CD4-positive, alpha-beta T cell treated with Interleukin-21 for 1 hour (primary cell): ENCODE measurements at regions not wholly inside any gene's neighbourhood (a gene's known extent, or its start where the extent isn't known, plus 50 kb on each side); places are given as distances from the start of the nearest gene placed in this dataset.

ENCODE experiments used
- DNase-seq: peaks from one replicate; pipeline ENCODE4 v3.0.0-alpha.2; 2020

GRCh38 chr7:121810831-121811672 lies 61.9 kb upstream of the PTPRZ1 start:
- no peak for DNase-seq

- no peak for DNase-seq
Observed at GRCh38 chr7:121807078-121807477, 65.9 kb upstream of the PTPRZ1 start.

GRCh38 chr7:121803039-121803438 lies 69.9 kb upstream of the PTPRZ1 start:
- no peak for DNase-seq

- no peak for DNase-seq
Observed at GRCh38 chr7:121800916-121801675, 71.9 kb upstream of the PTPRZ1 start.

GRCh38 chr7:121798896-121799295 lies 74.1 kb upstream of the PTPRZ1 start:
- DNase-seq: no peak

GRCh38 chr7:121798453-121798840 lies 74.5 kb upstream of the PTPRZ1 start:
- DNase-seq: no peak

- no peak for DNase-seq
Observed at GRCh38 chr7:121797657-121798452, 75.1 kb upstream of the PTPRZ1 start.

GRCh38 chr7:121796936-121797656 lies 75.9 kb upstream of the PTPRZ1 start:
- no peak for DNase-seq

- DNase-seq: no peak
Observed at GRCh38 chr7:121796381-121796780, 76.6 kb upstream of the PTPRZ1 start.

- no peak for DNase-seq
Observed at GRCh38 chr7:121795736-121796135, 77.2 kb upstream of the PTPRZ1 start.

- DNase-seq: no peak
Observed at GRCh38 chr7:121793716-121794115, 79.2 kb upstream of the PTPRZ1 start.

GRCh38 chr7:121777672-121778071 lies 95.3 kb upstream of the PTPRZ1 start:
- no peak for DNase-seq

GRCh38 chr7:121774563-121774962 lies 98.4 kb upstream of the PTPRZ1 start:
- DNase-seq: no peak

- no peak for DNase-seq
Observed at GRCh38 chr7:121766676-121767075, 106.3 kb upstream of the PTPRZ1 start.

GRCh38 chr7:121761399-121761798 lies 111.6 kb upstream of the PTPRZ1 start:
- DNase-seq: no peak

GRCh38 chr7:121755818-121756552 lies 117.0 kb upstream of the PTPRZ1 start:
- no peak for DNase-seq

- no peak for DNase-seq
Observed at GRCh38 chr7:121755286-121755685, 117.7 kb upstream of the PTPRZ1 start.

GRCh38 chr7:121753944-121754343 lies 119.0 kb upstream of the PTPRZ1 start:
- no peak for DNase-seq

- DNase-seq: no peak
Observed at GRCh38 chr7:121752706-121753105, 120.3 kb upstream of the PTPRZ1 start.

- no peak for DNase-seq
Observed at GRCh38 chr7:121748546-121748945, 124.4 kb upstream of the PTPRZ1 start.

GRCh38 chr7:121745856-121746255 lies 127.1 kb upstream of the PTPRZ1 start:
- DNase-seq: no peak

- no peak for DNase-seq
Observed at GRCh38 chr7:121744877-121745276, 128.1 kb upstream of the PTPRZ1 start.
